OCI-LY1 (cell line): ENCODE measurements at regions not wholly inside any gene's neighbourhood (a gene's known extent, or its start where the extent isn't known, plus 50 kb on each side); places are given as distances from the start of the nearest gene placed in this dataset.

ENCODE experiments used
- H2AFZ ChIP-seq: fragments of 200-600 bp; sonication (generic), shearing (Covaris generic); 2 replicates; pipeline ENCODE4 v1.6.0; 2014; ENCODE audit warnings: antibody characterized with exemption, mild to moderate bottlenecking, low read length
- H3F3A ChIP-seq: fragments of 200-600 bp; sonication (generic), shearing (Covaris generic); 2 replicates; pipeline ENCODE4 v1.6.0; 2014; ENCODE audit warnings: mild to moderate bottlenecking, antibody characterized with exemption, low read length, moderate library complexity; ENCODE audit not compliant: insufficient read depth
- H3K27ac ChIP-seq: fragments of 200-600 bp; sonication (generic); 2 replicates; pipeline ENCODE4 v1.5.1; 2014; ENCODE audit warnings: low read length, mixed run types, mild to moderate bottlenecking, low read depth; ENCODE audit not compliant: poor library complexity, severe bottlenecking
- H3K27me3 ChIP-seq: fragments of 200-600 bp; sonication (generic); 2 replicates; pipeline ENCODE4 v1.6.0; 2014; ENCODE audit warnings: antibody characterized with exemption, mild to moderate bottlenecking, low read length, moderate library complexity; ENCODE audit not compliant: insufficient read depth
- H3K36me3 ChIP-seq: fragments of 200-600 bp; sonication (generic); 2 replicates; pipeline ENCODE4 v1.6.1; 2014; ENCODE audit warnings: mild to moderate bottlenecking, antibody characterized with exemption, low read length, moderate library complexity, mixed read lengths; ENCODE audit not compliant: insufficient read depth
- H3K4me1 ChIP-seq: fragments of 200-600 bp; sonication (generic); 2 replicates; pipeline ENCODE4 v1.5.1; 2014; ENCODE audit warnings: mild to moderate bottlenecking, low read length, moderate library complexity; ENCODE audit not compliant: insufficient read depth, severe bottlenecking
- H3K4me2 ChIP-seq: fragments of 200-600 bp; sonication (generic), shearing (Covaris generic); 2 replicates; pipeline ENCODE4 v1.6.1; 2014; ENCODE audit warnings: low read length
- H3K4me3 ChIP-seq: fragments of 200-600 bp; sonication (generic); 2 replicates; pipeline ENCODE4 v1.5.1; 2014; ENCODE audit warnings: low read length, low read depth, mild to moderate bottlenecking, mixed read lengths; ENCODE audit not compliant: poor library complexity, severe bottlenecking
- H3K79me2 ChIP-seq: fragments of 200-600 bp; shearing (Covaris generic); 2 replicates; pipeline ENCODE4 v1.6.1; 2016; ENCODE audit warnings: mixed run types, low read length, mixed read lengths; ENCODE audit not compliant: insufficient read depth
- H3K9ac ChIP-seq: fragments of 200-600 bp; sonication (generic), shearing (Covaris generic); 2 replicates; pipeline ENCODE4 v1.6.1; 2014; ENCODE audit warnings: mild to moderate bottlenecking, low read length, mixed read lengths
- H3K9me2 ChIP-seq: fragments of 200-600 bp; sonication (generic), shearing (Covaris generic); 2 replicates; pipeline ENCODE4 v1.6.1; 2014; ENCODE audit warnings: low read depth, mild to moderate bottlenecking, low read length, mixed read lengths
- H3K9me3 ChIP-seq: fragments of 200-600 bp; shearing (Covaris generic); 2 replicates; pipeline ENCODE4 v1.6.1; 2014; ENCODE audit warnings: low read length, mixed read lengths
- H4K20me1 ChIP-seq: fragments of 200-600 bp; sonication (generic), shearing (Covaris generic); 2 replicates; pipeline ENCODE4 v1.6.0; 2016; ENCODE audit warnings: mild to moderate bottlenecking, low read length; ENCODE audit not compliant: insufficient read depth
- CTCF ChIP-seq: fragments of 200-600 bp; sonication (generic), shearing (Covaris generic); IDR thresholded peaks from 2 replicates; pipeline ENCODE4 v1.5.1; 2017; ENCODE audit warnings: mild to moderate bottlenecking, antibody characterized with exemption, low read length, moderate library complexity, mixed read lengths
- EZH2 ChIP-seq: fragments of 200-600 bp; sonication (generic), shearing (Covaris generic); IDR thresholded peaks from 2 replicates; pipeline ENCODE4 v1.8.0; 2017; ENCODE audit warnings: borderline replicate concordance, mixed run types, mild to moderate bottlenecking, antibody characterized with exemption, low read length, moderate library complexity, mixed read lengths

DNA sequence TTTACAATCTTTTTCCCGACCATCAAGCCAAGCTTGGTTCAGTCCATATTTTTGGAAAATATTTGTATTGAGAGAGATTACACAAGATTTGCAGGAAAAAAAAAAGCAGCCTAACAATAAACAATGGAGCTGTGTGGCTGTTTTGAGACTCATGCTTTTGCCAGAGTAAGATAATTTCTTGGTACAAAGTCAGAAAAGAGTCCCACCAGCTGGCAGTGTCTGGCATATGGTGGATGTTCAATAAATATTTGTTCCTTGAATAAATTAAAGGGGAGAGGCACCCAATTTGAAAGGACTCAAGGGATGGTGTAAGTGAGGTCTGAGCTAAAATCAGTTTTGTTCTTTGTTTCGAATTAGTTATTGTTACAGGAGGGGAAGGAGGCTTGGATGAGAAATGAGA, 78.1 kb upstream of the RPH3A start:
- Histone ChIP-seq H3K9me2 (no peaks in the 10 kb centered on the region), H3K27me3 (no peaks in the 10 kb centered on the region), H3K9me3 (no peaks in the 10 kb centered on the region), H3K4me3 (no peak overlapping the region), H2AFZ (no peak overlapping the region), H3K4me2 (no peak overlapping the region), H3K36me3 (no peaks in the 10 kb centered on the region), H4K20me1 (no peaks in the 10 kb centered on the region), H3K27ac (no peak overlapping the region), H3K4me1 (no peaks in the 10 kb centered on the region), H3K79me2 (no peaks in the 10 kb centered on the region), H3K9ac (no peak overlapping the region), H3F3A (no peaks in the 10 kb centered on the region)
- TF ChIP-seq CTCF (no peak), EZH2 (no peak)

DNA sequence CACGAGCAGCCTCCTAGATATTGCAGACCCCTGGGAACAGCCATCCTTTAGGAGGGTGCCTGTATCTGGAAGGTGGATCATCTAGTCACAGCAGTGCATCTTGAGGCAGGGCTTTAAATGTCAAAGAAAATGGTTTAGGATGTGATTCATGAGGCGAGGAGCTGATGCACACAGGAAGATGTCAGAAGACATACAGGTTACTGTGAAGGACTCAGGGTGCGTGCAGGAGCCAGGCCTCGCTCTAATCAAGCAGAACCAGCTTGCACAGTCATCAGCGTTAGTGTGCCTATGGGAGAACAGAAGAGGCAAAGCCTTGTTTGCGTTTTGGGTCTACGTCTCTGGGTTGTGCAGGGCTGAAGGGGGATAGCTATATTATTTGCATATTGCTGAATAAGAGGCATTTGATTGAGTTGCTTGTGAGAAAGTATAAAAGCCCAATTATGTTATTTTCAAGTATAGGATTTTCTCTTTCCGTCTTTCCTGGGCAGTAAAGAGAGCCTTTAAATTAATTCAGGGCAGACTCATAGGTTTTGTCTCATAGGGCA, 77.3 kb upstream of the RPH3A start:
- Histone ChIP-seq H3K36me3 (no peaks in the 10 kb centered on the region), H3K79me2 (no peaks in the 10 kb centered on the region), H3F3A (no peaks in the 10 kb centered on the region), H3K9me2 (no peaks in the 10 kb centered on the region), H2AFZ (no peak overlapping the region), H3K9me3 (no peaks in the 10 kb centered on the region), H4K20me1 (no peaks in the 10 kb centered on the region), H3K27ac (no peak overlapping the region), H3K4me2 (no peak overlapping the region), H3K9ac (no peak overlapping the region), H3K27me3 (no peaks in the 10 kb centered on the region), H3K4me3 (no peak overlapping the region), H3K4me1 (no peaks in the 10 kb centered on the region)
- TF ChIP-seq CTCF (no peak), EZH2 (no peak)

- Histone ChIP-seq H3K27ac (no peak overlapping the region), H3K79me2 (no peaks in the 10 kb centered on the region), H3K9me3 (no peaks in the 10 kb centered on the region), H3K9me2 (no peaks in the 10 kb centered on the region), H3K4me1 (no peaks in the 10 kb centered on the region), H3K4me3 (no peak overlapping the region), H3K36me3 (no peaks in the 10 kb centered on the region), H3K4me2 (no peak overlapping the region), H3F3A (no peaks in the 10 kb centered on the region), H3K9ac (no peak overlapping the region), H2AFZ (no peak overlapping the region), H3K27me3 (no peaks in the 10 kb centered on the region), H4K20me1 (no peaks in the 10 kb centered on the region)
- no peak for TF ChIP-seq CTCF
- no peak for TF ChIP-seq EZH2
These were observed 75.2 kb upstream of the RPH3A start for GRCh38 chr12:112716099-112717093.
